ENCODE measurements at regions not wholly inside any gene's neighbourhood (a gene's known extent, or its start where the extent isn't known, plus 50 kb on each side); places are given as distances from the start of the nearest gene placed in this dataset.

GRCh38 chr2:14223576-14223975 lies 408.9 kb upstream of the LRATD1 start (continued):
- TF ChIP-seq, protein P1, sequence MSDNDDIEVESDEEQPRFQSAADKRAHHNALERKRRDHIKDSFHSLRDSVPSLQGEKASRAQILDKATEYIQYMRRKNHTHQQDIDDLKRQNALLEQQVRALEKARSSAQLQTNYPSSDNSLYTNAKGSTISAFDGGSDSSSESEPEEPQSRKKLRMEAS (IDR thresholded peaks at IDR 0.05; ENCODE audit: low read depth, low read length) = no peak
- TF ChIP-seq TCF12 (IDR thresholded peaks at IDR 0.05; ENCODE audit: low read depth, low read length) (no peak), IKZF1 (conservative IDR thresholded peaks at IDR 0.05) (no peak), ZBED1 (IDR thresholded peaks at IDR 0.05; ENCODE audit: borderline replicate concordance) (no peak), MYB (IDR thresholded peaks at IDR 0.05; ENCODE audit: borderline replicate concordance, low read depth, low read length) (no peak), CHD2 (IDR thresholded peaks at IDR 0.05; ENCODE audit: borderline replicate concordance, low read depth, low read length) (no peak), CREM (IDR thresholded peaks at IDR 0.05; ENCODE audit: low read depth) (no peak), ZNF274 (IDR thresholded peaks at IDR 0.05; ENCODE audit: insufficient read depth, insufficient read length) (no peak), CREB1 (IDR thresholded peaks at IDR 0.05; ENCODE audit: low read depth) (no peak)
- TF ChIP-seq, protein P2, sequence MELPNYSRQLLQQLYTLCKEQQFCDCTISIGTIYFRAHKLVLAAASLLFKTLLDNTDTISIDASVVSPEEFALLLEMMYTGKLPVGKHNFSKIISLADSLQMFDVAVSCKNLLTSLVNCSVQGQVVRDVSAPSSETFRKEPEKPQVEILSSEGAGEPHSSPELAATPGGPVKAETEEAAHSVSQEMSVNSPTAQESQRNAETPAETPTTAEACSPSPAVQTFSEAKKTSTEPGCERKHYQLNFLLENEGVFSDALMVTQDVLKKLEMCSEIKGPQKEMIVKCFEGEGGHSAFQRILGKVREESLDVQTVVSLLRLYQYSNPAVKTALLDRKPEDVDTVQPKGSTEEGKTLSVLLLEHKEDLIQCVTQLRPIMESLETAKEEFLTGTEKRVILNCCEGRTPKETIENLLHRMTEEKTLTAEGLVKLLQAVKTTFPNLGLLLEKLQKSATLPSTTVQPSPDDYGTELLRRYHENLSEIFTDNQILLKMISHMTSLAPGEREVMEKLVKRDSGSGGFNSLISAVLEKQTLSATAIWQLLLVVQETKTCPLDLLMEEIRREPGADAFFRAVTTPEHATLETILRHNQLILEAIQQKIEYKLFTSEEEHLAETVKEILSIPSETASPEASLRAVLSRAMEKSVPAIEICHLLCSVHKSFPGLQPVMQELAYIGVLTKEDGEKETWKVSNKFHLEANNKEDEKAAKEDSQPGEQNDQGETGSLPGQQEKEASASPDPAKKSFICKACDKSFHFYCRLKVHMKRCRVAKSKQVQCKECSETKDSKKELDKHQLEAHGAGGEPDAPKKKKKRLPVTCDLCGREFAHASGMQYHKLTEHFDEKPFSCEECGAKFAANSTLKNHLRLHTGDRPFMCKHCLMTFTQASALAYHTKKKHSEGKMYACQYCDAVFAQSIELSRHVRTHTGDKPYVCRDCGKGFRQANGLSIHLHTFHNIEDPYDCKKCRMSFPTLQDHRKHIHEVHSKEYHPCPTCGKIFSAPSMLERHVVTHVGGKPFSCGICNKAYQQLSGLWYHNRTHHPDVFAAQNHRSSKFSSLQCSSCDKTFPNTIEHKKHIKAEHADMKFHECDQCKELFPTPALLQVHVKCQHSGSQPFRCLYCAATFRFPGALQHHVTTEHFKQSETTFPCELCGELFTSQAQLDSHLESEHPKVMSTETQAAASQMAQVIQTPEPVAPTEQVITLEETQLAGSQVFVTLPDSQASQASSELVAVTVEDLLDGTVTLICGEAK (IDR thresholded peaks at IDR 0.05; ENCODE audit: borderline replicate concordance) = no peak

- WGBS (ENCODE audit: insufficient coverage, insufficient replicate concordance, low lambda C conversion rate, missing lambda C conversion rate) = 50% methylated on average over 1 of the region's 1 CpG
- H3K36me3 ChIP-seq (ENCODE audit: control insufficient read depth in 2 of 2, insufficient read depth in 2 of 2, low read length in 1 of 2) = no peaks in the 10 kb centered on the region
- no peak overlapping the region for H3K27ac ChIP-seq (ENCODE audit: control insufficient read depth, insufficient read depth)
- ATAC-seq (no peak), DNase-seq (ENCODE audit: low read depth, low spot score) (no peak), FAIRE-seq (no peak)
- intact Hi-C loops (cut with micrococcal nuclease; ENCODE audit: unreplicated experiment) (no loop called here), in situ Hi-C loops (cut with MboI) (no loop called here)
- no peaks in the 10 kb centered on the region for H3K9me3 ChIP-seq (replicated peaks; ENCODE audit: control insufficient read depth, insufficient read depth, low read length)
- BruUV-seq (replicated peaks) = no TSS peak
- no peaks in the 10 kb centered on the region for H3K79me2 ChIP-seq (ENCODE audit: control insufficient read depth, insufficient read depth, low read length)
- POLR2A ChIA-PET = no interaction called here
- SMC1A ChIA-PET (ENCODE audit: uncharacterized antibody, unreplicated experiment) = interaction anchor here (1.1 kb wide), 1 partner anchor 10 kb away, joined by 3 read pairs; no protein-coding TSS in a partner anchor
- H3K4me1 ChIP-seq (ENCODE audit: control insufficient read depth, insufficient read depth, low read length) = no peaks in the 10 kb centered on the region
- no peak overlapping the region for H3K4me3 ChIP-seq
- no peak overlapping the region for H3K4me2 ChIP-seq (ENCODE audit: control insufficient read depth, insufficient read depth)
- CTCF ChIA-PET = no interaction called here
- no peak overlapping the region for H2AFZ ChIP-seq (ENCODE audit: control insufficient read depth, low read depth, low read length)
- H4K20me1 ChIP-seq (ENCODE audit: control insufficient read depth, insufficient read depth) = no peaks in the 10 kb centered on the region
- RAD21 ChIA-PET (ENCODE audit: unreplicated experiment) = no interaction called here
- TF ChIP-seq, protein P3, sequence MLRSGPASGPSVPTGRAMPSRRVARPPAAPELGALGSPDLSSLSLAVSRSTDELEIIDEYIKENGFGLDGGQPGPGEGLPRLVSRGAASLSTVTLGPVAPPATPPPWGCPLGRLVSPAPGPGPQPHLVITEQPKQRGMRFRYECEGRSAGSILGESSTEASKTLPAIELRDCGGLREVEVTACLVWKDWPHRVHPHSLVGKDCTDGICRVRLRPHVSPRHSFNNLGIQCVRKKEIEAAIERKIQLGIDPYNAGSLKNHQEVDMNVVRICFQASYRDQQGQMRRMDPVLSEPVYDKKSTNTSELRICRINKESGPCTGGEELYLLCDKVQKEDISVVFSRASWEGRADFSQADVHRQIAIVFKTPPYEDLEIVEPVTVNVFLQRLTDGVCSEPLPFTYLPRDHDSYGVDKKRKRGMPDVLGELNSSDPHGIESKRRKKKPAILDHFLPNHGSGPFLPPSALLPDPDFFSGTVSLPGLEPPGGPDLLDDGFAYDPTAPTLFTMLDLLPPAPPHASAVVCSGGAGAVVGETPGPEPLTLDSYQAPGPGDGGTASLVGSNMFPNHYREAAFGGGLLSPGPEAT (IDR thresholded peaks at IDR 0.05; ENCODE audit: low read depth) = no peak
- TF ChIP-seq MYB (IDR thresholded peaks at IDR 0.05; ENCODE audit: borderline replicate concordance, low read depth, low read length) = no peak
- TF ChIP-seq HSF1 (IDR thresholded peaks at IDR 0.05; ENCODE audit: low read depth, low read length) = no peak
- no peak for TF ChIP-seq ESRRA (IDR thresholded peaks at IDR 0.05; ENCODE audit: low read length)
- TF ChIP-seq RAD21 (IDR thresholded peaks at IDR 0.05; ENCODE audit: insufficient read depth, low read depth, low read length) = no peak
- no peak overlapping the region for H3K9ac ChIP-seq (ENCODE audit: control insufficient read depth, insufficient read depth, low read length)
- no peaks in the 10 kb centered on the region for H3K27me3 ChIP-seq (replicated peaks in 1 of 2; ENCODE audit: control insufficient read depth in 2 of 2, insufficient read depth in 2 of 2, low read length in 1 of 2)
These were observed 401.1 kb upstream of the LRATD1 start for GRCh38 chr2:14231391-14231898.
